ENCODE measurements at regions not wholly inside any gene's neighbourhood (a gene's known extent, or its start where the extent isn't known, plus 50 kb on each side); places are given as distances from the start of the nearest gene placed in this dataset.
A peak's percentile ranks its signal among the peaks of the same experiment; 100 is the strongest.

- no peak for DNase-seq (ENCODE audit: low read depth)
Measured at GRCh38 chr3:72408983-72409779, 439.1 kb downstream of the SHQ1 start.

GRCh38 chr3:72407766-72408165 is 440.5 kb downstream of the SHQ1 start:
- no peak for DNase-seq (ENCODE audit: low read depth)

DNA sequence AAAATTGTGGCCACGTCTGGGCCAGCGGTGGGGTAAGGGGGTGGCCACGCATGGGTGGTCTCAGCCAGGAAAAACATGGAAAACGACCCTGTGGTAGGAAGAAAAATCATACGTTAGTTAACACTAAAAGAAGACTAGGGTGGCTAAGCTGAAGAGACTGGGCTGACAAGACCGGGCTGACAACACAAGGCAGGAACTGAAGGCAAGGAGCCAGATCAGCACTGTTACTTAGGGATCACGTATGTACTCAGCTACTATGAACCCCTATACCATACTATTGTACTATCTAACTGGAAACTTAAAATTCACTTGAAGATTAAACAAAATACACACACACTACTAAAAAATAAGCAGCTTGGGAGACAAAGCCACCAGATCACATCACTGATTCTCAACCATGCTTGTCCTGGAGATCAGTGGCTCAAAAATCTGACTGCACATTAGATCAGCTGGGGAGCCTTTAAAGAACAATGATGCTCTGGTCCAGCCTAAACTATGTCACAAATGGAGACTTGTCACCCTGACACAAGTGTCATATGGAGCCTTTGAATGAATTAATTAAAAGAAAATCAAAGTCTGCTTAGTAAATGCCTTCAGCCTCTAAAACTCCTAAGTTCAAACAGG is 442.2 kb downstream of the SHQ1 start:
- DNase-seq (ENCODE audit: low read depth) = no peak

- peak; percentile 27 for DNase-seq (ENCODE audit: low read depth)
Measured at GRCh38 chr3:72401005-72401545, 447.2 kb downstream of the SHQ1 start.

DNA sequence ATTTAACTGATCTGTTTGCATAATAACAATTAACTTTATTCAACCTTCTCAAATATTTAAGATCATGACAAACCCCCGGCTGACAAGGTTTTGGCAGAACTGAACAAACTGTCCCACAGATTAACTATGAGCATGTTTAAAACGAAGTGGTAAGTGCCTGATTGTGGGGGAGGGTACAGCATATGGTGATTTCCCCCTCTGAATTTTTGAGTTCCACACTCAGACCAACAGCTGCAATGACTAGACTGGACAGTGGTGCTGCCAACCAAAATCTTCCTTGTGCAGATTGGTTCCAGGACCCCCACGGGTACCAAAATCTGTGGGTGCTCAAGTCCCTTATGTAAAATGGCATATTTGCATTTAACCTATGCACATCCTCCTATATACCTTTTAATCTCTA is 449.5 kb downstream of the SHQ1 start:
- no peak for DNase-seq (ENCODE audit: low read depth)

- DNase-seq (ENCODE audit: low read depth) = no peak
Measured at GRCh38 chr3:72397586-72397985, 450.7 kb downstream of the SHQ1 start.

DNA sequence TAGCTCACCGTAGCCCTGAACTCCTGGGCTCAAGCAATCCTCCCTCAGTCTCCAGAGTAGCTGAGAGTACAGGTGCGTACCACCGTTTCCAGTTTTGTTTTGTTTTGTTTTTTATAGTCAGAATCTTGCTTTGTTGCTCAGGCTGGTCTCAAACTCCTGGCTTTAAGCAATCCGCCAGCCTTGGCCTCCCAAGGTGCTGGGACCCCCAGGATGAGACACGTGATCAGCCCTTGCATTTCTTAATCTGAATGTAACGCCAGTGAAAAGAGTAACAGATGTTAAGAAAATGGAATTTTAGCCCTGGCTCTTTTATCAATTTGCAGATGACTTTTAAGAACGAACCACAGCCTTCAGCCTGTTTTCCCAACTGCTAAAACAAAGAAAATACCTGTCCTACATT is 451.3 kb downstream of the SHQ1 start:
- no peak for DNase-seq (ENCODE audit: low read depth)

DNA sequence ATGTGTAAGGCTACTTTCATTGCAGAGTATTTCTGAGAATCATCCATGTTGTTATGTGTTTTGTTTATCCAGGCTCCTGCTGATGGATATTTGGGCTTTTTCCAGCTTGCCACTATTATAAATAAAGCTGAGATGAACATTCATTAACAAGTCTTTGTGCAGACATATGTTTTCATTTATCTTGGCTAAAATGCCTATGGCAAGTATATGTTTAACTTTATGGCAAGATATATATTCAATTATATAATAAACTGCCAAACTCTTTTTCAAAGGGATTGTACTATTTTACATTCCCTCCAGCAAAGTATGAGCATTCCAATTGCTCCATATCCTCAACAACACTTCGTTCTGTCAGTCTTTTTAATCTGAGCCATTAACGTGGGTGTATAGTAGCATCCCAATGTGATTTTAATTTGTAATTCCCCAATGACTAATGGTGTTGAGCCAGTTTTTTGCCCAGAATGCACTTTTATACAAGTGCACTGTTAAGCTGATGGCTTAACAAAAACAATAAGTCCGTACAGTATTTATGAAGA is 452.4 kb downstream of the SHQ1 start:
- no peak for DNase-seq (ENCODE audit: low read depth)

GRCh38 chr3:72393455-72393854 is 454.8 kb downstream of the SHQ1 start:
- DNase-seq (ENCODE audit: low read depth) = no peak

DNA sequence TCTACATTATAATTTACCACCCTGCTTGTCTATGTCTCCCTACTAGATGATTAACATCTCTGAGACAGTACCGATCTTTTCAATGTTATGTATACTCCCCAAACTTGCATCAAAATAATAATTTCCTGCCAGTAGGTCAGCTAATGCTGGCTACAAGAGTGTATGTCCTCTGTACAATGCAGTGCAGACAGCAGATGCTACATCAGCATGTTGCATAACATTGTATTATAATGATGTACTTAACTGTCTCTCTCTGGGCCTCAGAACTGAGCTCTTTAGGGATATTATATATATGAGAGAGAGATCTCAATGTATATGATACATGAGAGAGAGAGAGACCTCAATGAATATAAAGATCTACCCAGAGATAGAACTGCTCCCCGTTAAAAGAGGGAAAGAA is 456.6 kb downstream of the SHQ1 start:
- no peak for DNase-seq (ENCODE audit: low read depth)

DNA sequence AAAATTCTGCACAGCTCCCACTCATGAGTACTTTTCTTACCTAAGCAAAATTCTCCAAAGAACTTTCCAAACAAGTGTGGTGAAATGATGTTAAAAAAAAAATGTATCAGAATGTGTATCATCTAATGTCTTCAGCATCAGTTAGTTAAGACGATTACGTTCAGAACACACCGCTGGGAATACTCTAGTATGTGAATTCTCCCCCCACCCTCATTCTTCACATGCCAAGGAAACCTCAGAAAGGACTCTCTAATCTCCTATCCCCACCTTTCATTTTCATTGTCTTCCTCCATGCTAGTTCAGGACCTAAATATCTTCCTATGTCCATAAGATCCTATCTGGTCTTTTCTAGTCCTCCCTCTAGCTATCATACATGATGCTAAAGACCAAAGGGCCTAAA is 457.4 kb downstream of the SHQ1 start:
- DNase-seq (ENCODE audit: low read depth) = no peak

DNA sequence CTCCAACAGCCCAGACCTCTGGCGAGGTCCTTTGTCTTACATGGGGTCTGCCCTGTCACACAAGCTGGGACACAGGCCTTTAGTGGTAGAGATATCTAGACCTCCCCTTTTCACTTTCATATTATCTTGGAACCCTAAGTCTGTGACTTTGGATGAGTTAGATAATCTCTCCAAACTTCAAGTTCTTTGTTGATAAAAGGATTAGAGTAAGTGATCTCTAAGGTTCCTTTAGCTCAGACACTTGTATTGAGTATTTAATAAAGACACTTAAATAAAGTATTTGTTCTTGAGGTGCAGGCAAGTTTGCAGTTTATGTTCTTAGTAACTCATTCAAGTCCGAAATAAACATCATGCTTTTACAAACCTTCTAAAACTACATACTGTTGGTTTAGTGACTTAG is 459.6 kb downstream of the SHQ1 start:
- no peak for DNase-seq (ENCODE audit: low read depth)

DNA sequence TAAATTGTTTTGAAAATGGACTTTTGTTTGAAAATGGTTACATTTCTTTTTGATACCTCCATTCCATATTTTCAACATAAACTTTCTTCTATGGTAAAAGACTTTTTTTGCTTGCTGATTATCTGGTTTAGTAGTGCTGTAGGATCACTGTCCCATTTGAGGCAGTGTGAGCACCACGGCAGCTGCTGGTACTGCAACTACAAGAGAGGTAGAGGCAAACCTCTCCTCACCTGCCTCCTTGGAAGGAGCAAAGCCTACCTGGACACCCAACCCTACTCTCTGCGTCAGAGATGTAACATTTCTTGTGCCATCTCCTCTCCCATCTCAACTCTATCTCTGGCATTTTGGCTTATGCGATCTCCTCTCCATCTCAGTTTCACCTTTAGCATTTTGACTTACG is 460.1 kb downstream of the SHQ1 start:
- no peak for DNase-seq (ENCODE audit: low read depth)

DNA sequence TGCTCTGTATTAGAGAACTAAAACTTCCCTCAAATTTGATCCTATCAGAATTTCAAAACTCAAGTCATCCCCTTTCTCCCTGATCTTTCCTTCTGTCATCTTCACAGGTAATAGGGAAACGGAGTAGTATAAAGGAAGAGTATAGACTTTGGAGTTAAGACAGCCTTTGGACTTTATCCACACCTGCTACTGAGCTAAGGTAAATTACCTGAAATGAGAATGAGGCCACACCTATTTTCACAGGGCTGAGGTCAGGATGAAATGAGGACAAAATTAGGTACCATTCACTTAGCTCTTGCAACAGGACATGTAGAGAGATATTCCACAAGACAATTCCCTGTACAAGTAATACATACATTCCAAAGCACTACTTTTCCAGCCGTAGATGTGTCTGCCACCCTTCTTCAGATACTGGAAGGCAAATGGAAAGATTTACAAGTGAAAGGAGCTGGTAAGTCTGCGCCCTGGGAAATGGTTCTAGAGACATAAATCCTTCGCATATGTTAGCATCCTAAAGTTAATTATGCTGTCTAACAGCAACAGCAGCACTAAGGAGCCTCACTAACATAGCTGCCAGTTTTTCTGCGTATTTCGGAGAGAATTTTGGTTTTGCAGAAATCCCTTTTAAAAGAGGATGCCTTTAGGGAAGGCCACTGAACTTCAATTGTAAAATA is 461.8 kb downstream of the SHQ1 start:
- DNase-seq (ENCODE audit: low read depth) = no peak

GRCh38 chr3:72385167-72385566 is 463.1 kb downstream of the SHQ1 start:
- DNase-seq (ENCODE audit: low read depth) = no peak

- no peak for DNase-seq (ENCODE audit: low read depth)
Measured at GRCh38 chr3:72384602-72385001, 463.6 kb downstream of the SHQ1 start.

DNA sequence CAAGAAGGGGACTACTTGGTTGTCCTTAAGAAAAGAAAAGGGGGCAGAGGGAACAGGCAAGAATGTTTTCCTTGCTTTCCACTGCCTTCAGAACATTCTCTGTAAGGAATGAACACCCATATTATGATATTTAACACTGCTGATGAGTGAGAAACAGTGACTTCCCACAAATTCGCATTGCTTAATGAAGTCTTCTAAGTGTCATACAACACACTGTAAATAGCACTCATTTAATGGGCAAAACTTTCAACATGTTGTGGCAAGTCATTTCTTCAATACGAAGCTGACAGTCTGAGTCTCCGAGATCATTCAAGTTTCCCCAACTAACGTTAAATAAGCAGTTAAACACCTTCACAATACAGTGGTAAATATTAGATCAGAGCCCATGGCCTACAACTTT is 464.4 kb downstream of the SHQ1 start:
- DNase-seq (ENCODE audit: low read depth) = no peak

DNA sequence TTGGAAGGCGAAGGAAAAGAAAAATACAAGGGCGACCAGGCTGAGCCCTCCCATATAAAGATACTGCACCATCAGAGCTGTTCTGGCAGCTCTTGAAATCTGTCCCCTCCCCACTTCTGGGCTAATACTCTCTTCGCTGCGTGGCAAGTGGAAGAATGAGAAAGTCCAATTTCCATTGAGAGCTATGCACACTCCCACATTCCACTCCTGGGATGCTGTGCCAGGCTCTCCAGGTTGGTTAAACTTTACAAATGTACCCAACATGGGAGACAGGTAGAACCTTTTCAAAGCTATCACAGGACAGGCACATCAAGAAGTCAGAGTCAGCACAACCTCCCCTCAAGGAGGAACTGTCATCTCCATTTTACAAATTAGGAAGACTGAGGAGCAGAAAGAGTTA is 465.0 kb downstream of the SHQ1 start:
- DNase-seq (ENCODE audit: low read depth) = no peak

- no peak for DNase-seq (ENCODE audit: low read depth)
Measured at GRCh38 chr3:72382460-72382859, 465.8 kb downstream of the SHQ1 start.

GRCh38 chr3:72381584-72381983 is 466.7 kb downstream of the SHQ1 start:
- no peak for DNase-seq (ENCODE audit: low read depth)

- no peak for DNase-seq (ENCODE audit: low read depth)
Measured at GRCh38 chr3:72380711-72381493, 467.3 kb downstream of the SHQ1 start.

Measured in HT1080 (cell line).